AG10803 (cell line): ENCODE measurements at regions not wholly inside any gene's neighbourhood (a gene's known extent, or its start where the extent isn't known, plus 50 kb on each side); places are given as distances from the start of the nearest gene placed in this dataset.
"Not testable (repeated sequence)": the region's sequence is repeated elsewhere in the genome, so short reads cannot be mapped to it uniquely, and the experiment has no call there.

Experiments used
- DNase-seq: peaks from one replicate; pipeline ENCODE4 v3.0.0; 2010; ENCODE audit warnings: low read depth
- H3K4me3 ChIP-seq: 2 replicates; pipeline ENCODE4 v1.5.1; 2011; ENCODE audit warnings: mild to moderate bottlenecking, low read length, control low read depth
- CTCF ChIP-seq: conservative IDR thresholded peaks from 2 replicates; pipeline ENCODE4 v1.5.1; 2011; ENCODE audit warnings: mild to moderate bottlenecking, low read length, control low read depth, inconsistent platforms

- no peak for TF ChIP-seq CTCF
- DNase-seq = no peak
- H3K4me3 ChIP-seq = no peak overlapping the region
These were observed 266.0 kb upstream of the CNTNAP2 start for GRCh38 chr7:145850636-145851035.

GRCh38 chr7:145848691-145849090 lies 267.9 kb upstream of the CNTNAP2 start:
- no peak for DNase-seq
- TF ChIP-seq CTCF = no peak
- H3K4me3 ChIP-seq = no peak overlapping the region

- no peak for DNase-seq
- TF ChIP-seq CTCF = no peak
These were observed 271.3 kb upstream of the CNTNAP2 start for GRCh38 chr7:145845345-145845744.

GRCh38 chr7:145839814-145840213 lies 276.8 kb upstream of the CNTNAP2 start:
- TF ChIP-seq CTCF = no peak
- DNase-seq = no peak
- H3K4me3 ChIP-seq = no peak overlapping the region

More at GRCh38 chr7:145845345-145845744, 271.3 kb upstream of the CNTNAP2 start:
- no peak overlapping the region for H3K4me3 ChIP-seq

- no peak for DNase-seq
- TF ChIP-seq CTCF = no peak
- H3K4me3 ChIP-seq = no peak overlapping the region
These were observed 284.9 kb upstream of the CNTNAP2 start for GRCh38 chr7:145831616-145832206.

- TF ChIP-seq CTCF = no peak
- no peak for DNase-seq
- H3K4me3 ChIP-seq = no peak overlapping the region
These were observed 298.9 kb upstream of the CNTNAP2 start for GRCh38 chr7:145817687-145818086.

- no peak for TF ChIP-seq CTCF
- no peak for DNase-seq
- H3K4me3 ChIP-seq = no peak overlapping the region
These were observed 304.4 kb upstream of the CNTNAP2 start for GRCh38 chr7:145812218-145812617.

- not testable (repeated sequence) for DNase-seq, H3K4me3 ChIP-seq
These were observed 311.1 kb upstream of the CNTNAP2 start for GRCh38 chr7:145805496-145805895.
